ENCODE measurements at regions not wholly inside any gene's neighbourhood (a gene's known extent, or its start where the extent isn't known, plus 50 kb on each side); places are given as distances from the start of the nearest gene placed in this dataset.

DNA sequence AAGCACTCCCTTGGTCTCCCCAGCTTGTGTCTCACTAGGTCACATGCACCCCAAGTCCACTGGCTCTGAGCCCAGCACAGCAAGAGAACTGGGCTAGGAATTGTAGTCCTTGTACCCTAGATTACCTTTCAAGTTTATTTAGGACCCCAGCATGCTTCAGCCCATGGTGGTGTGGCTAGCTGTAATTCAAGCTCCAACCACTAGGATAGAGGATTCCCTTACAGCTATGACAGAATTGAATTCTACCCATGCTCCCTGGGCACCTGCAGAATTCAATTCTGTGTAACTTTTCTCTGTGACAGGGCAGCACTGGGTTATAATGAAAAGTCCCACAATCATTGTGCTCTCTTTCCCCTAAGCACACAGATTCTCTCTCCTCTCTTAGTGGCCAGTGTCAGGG, 253.8 kb upstream of the DMD start:
- DNase-seq = no peak

GRCh38 chrX:33457102-33457501, 245.8 kb upstream of the DMD start:
- DNase-seq = no peak

GRCh38 chrX:33447285-33447684, 235.9 kb upstream of the DMD start:
- no peak for DNase-seq

DNA sequence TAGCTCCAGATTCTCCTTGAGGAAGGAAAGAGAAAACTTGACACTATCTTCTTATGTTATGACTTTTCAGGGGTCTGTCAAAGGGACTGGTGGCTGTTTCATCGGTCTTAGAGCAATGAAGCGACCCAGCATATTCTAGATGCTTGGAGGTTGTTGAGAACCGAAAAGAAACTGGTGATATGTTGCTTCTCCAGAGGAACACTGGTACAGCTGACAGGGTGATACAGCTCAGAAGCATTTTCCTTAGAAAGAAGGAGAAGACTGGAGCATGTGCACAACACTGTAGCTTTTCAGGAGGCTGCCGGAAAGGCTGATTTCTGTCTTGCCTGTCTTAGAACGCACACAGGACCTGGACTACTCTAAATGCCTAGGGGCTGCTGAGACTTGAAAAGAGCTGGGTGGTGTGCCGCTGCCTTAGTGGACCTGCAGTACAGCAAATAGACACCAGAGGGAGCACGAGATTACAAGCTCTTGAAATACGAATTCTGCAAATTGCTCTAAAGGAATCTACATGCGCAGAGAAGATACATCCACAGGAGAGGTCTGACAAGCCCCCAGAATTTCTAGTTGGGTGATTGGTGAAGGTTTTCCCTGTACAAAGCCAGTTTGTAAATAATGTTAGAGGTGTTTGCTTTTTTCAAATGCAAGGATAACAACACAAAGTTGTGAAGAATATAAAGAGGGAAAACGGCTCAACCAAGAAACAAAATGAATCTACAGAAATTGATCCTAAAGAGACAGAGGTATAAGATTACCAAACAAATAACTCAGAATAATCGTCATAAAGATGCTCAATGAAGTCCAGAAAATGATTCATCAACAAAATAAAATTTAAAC, 223.1 kb upstream of the DMD start:
- DNase-seq = peak; percentile 45

DNA sequence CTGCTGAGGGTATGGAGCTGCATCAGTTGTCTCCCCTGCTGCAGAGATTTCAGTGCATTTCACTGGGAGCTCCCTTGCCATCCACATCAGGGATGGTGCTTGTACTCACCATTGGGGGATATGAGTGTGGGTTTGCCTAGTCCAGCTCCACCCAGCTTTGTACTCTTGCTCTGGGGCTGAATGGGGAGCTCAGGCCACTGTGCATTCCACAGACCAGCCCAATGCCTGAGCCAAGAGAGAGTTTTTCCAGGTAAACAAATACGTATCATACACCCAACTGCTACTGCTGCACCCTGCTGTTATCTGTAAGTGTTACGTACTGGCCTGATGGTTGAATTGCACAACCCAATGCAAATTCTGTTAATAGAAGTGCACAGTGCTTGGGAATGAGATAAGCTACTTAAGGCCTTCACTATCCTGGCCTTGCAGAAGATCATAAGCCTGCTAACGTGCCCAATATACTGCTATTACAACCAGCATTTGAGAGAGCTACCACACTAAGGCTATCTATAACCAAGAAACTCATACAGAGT, 205.0 kb upstream of the DMD start:
- no peak for DNase-seq

DNA sequence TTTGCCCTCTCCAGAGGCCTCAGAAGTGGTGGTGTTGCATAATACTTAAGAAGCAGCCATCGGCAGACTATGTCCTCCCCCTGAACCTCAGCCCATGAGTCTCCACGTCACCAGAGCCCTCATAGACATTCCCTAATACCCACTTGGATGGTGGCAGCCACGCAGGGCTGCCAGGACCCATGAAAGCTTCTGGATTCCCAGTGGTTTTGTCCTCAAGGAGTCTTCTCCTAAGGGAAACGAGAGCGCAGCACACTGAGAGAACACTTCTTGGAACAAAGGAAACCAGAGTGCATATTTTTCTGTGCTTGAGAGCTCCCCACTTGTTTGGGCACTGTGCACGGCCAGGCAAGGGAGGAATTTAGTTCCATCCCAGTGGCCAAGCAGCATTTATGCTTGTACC, 204.1 kb upstream of the DMD start:
- no peak for DNase-seq

- DNase-seq = no peak
Measured at GRCh38 chrX:33385546-33385945, 174.2 kb upstream of the DMD start.

DNA sequence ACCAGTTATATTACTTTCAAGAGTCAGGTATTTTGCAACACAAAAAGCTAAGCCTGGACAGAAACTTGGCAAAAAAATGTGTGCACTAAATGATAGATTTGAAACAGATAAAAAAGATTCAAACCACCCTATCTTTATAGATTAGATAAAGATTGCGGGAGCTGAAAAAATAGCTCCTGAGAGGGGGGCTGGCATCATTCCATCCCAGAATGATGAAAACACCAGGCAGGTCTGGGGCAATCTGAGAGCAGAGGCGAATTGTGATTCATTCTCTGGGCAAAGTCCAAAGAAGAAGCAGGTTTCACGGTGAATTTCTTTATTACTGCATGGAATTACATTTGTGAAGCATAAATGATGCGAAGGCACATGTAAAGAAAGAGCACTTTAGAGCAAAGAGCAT, 168.5 kb upstream of the DMD start:
- no peak for DNase-seq

DNA sequence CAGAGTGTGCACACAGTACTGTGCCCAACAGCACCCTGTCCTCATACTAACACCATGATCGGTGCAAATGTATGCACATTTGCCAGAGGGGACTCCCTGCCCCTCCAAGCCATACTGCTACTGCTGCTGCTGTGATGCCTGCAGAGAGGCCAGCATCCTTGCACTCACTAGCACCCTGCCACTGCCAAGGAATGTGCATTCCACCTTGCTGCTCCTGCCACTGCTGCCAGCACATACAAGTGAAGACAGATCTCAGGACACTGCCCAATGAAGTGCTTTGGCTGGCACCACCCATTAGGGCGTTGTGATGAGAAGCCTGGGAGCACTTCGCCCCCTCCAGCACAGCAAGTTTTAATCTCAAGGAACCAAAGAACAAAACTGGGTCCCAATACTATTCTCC, 146.3 kb upstream of the DMD start:
- no peak for DNase-seq

GRCh38 chrX:33339219-33339618, 127.9 kb upstream of the DMD start:
- DNase-seq = no peak

- no peak for DNase-seq
Measured at GRCh38 chrX:33336783-33337182, 125.4 kb upstream of the DMD start.

DNA sequence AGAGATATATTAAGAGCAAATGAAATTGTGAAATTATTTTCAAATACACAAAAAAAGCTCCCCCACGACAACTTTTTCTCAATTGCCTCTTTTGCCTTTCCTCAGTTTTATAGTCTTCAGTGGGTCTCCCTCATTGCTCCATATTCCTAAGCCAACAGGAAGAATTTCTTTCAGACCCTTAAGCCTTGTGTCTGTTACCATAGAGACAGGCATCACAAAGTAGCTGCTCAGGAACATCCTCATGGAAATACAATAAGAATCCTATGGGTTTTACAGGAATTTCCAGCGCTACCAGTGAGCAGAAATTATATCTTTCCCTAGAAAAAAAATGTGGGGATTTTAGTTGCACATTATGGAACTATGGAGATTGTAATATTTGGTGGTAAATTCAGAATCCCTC, 121.9 kb upstream of the DMD start:
- DNase-seq = no peak

- no peak for DNase-seq
Measured at GRCh38 chrX:33330798-33331197, 119.4 kb upstream of the DMD start.

DNA sequence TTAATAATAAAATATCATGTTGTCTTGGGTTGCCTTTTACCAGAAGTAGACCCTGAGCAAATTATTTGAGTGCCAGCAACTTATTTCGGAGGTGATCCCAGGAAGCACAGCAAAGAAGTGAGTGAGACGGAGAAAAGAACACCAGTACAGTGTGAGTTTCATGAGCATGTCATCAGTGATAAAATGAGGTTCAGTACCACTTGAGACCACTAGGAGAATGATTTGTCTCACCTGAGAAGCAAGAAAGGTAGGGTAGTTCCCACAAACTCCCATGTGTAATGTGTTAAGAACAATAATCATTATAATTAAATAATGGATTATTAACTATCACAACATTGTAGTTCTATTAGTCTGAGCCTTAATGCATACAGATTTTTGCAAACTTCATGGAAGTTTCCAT, 112.8 kb upstream of the DMD start:
- DNase-seq = no peak

GRCh38 chrX:33307911-33308354, 96.6 kb upstream of the DMD start:
- DNase-seq = no peak

GRCh38 chrX:33298622-33299021, 87.3 kb upstream of the DMD start:
- no peak for DNase-seq

GRCh38 chrX:33285550-33285949, 74.2 kb upstream of the DMD start:
- no peak for DNase-seq

GRCh38 chrX:33277046-33277445, 65.7 kb upstream of the DMD start:
- no peak for DNase-seq

DNA sequence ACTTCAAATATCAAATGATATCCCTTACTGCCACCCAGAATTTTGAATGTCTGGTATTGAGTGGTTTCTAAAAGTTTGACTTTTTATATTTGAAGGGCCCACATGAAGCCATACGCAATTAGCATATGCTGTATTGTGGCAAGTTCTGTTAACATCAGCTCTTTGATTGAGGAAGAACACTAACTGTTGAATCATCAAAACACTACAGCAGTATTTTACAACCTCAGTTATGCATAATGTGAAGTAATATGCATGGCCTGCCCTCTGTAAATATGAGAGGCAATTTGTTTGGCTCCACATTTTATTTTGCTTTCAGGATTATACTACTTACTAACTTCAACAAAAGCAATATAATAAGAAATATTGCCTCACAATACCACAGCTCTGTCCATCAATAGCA, 62.2 kb upstream of the DMD start:
- DNase-seq = no peak

GRCh38 chrX:33272986-33273385, 61.6 kb upstream of the DMD start:
- DNase-seq = no peak

Measured in CD4-positive, alpha-beta T cell treated with Interleukin-6 for 4 hours (primary cell).